ENCODE measurements at regions not wholly inside any gene's neighbourhood (a gene's known extent, or its start where the extent isn't known, plus 50 kb on each side); places are given as distances from the start of the nearest gene placed in this dataset.
A peak's percentile ranks its signal among the peaks of the same experiment; 100 is the strongest.

GRCh38 chr10:30241422-30242110, 107.5 kb downstream of the MTPAP start:
- TF ChIP-seq, protein P1, sequence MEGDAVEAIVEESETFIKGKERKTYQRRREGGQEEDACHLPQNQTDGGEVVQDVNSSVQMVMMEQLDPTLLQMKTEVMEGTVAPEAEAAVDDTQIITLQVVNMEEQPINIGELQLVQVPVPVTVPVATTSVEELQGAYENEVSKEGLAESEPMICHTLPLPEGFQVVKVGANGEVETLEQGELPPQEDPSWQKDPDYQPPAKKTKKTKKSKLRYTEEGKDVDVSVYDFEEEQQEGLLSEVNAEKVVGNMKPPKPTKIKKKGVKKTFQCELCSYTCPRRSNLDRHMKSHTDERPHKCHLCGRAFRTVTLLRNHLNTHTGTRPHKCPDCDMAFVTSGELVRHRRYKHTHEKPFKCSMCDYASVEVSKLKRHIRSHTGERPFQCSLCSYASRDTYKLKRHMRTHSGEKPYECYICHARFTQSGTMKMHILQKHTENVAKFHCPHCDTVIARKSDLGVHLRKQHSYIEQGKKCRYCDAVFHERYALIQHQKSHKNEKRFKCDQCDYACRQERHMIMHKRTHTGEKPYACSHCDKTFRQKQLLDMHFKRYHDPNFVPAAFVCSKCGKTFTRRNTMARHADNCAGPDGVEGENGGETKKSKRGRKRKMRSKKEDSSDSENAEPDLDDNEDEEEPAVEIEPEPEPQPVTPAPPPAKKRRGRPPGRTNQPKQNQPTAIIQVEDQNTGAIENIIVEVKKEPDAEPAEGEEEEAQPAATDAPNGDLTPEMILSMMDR (conservative IDR thresholded peaks at IDR 0.05; ENCODE audit: low read length), result peak; percentile 57; the same call in 1 of the 2 replicates
- TF ChIP-seq EZH2phosphoT487 (IDR thresholded peaks at IDR 0.05; ENCODE audit: borderline replicate concordance, low read depth, low read length), result no peak
